Liver (tissue), 8 donors: ENCODE measurements at regions not wholly inside any gene's neighbourhood (a gene's known extent, or its start where the extent isn't known, plus 50 kb on each side); places are given as distances from the start of the nearest gene placed in this dataset.

Experiments
- DNase-seq: peaks from one replicate; pipeline ENCODE4 v3.0.0-alpha.2; 2017; ENCODE audit warnings: low spot score
- H3K27ac ChIP-seq, 2 donors: one replicate each; pipeline ENCODE4 v1.7.0; 2013; ENCODE audit warnings: inconsistent platforms in 2 of 2, low read length in 2 of 2, control low read depth in 1 of 2, low read depth in 1 of 2, mild to moderate bottlenecking in 1 of 2
- H3K27me3 ChIP-seq, 4 donors: one replicate each; pipeline versions ENCODE4 v1.6.1 to v1.7.0; 2013; ENCODE audit warnings: low read length in 3 of 4, inconsistent platforms in 1 of 4, mild to moderate bottlenecking in 1 of 4, moderate library complexity in 1 of 4; ENCODE audit not compliant: control insufficient read depth in 4 of 4, insufficient read depth in 4 of 4
- H3K36me3 ChIP-seq, 4 donors: one replicate each; pipeline versions ENCODE4 v1.6.1 to v1.7.0; 2013; ENCODE audit warnings: low read length in 3 of 4, mild to moderate bottlenecking in 3 of 4, low read depth in 1 of 4, moderate library complexity in 1 of 4; ENCODE audit not compliant: control insufficient read depth in 4 of 4, insufficient read depth in 3 of 4
- H3K4me1 ChIP-seq, 4 donors: one replicate each; pipeline versions ENCODE4 v1.6.1 to v1.7.0; 2013; ENCODE audit warnings: low read length in 3 of 4, mild to moderate bottlenecking in 3 of 4, moderate library complexity in 1 of 4; ENCODE audit not compliant: control insufficient read depth in 4 of 4, insufficient read depth in 4 of 4
- H3K4me3 ChIP-seq, 3 donors: one replicate each; pipeline versions ENCODE4 v1.6.1 to v1.7.0; 2013; ENCODE audit warnings: low read length in 3 of 3, control low read depth in 1 of 3, low read depth in 1 of 3, mild to moderate bottlenecking in 1 of 3
- H3K9ac ChIP-seq, 2 donors: one replicate each; pipeline ENCODE4 v1.7.0; 2013; ENCODE audit warnings: low read length in 2 of 2, mild to moderate bottlenecking in 2 of 2, moderate library complexity in 2 of 2, control low read depth in 1 of 2, low read depth in 1 of 2
- H3K9me3 ChIP-seq, 4 donors: one replicate each; pipeline versions ENCODE4 v1.6.1 to v1.7.0; 2013; ENCODE audit warnings: low read length in 3 of 4; ENCODE audit not compliant: control insufficient read depth in 4 of 4
- ATF3 ChIP-seq: IDR thresholded peaks from 2 replicates; pipeline ENCODE4 v1.6.1; 2016; ENCODE audit warnings: antibody characterized with exemption
- CTCF ChIP-seq: fragments of 150-350 bp; IDR thresholded peaks from 2 replicates; pipeline ENCODE4 v1.5.1; 2017; ENCODE audit warnings: improper control_type of control experiment, low read depth, low read length; ENCODE audit not compliant: missing input control
- EGR1 ChIP-seq, 2 donors: IDR thresholded peaks; 2 replicates each; pipeline ENCODE4 v1.6.1; 2016 to 2018; ENCODE audit warnings: antibody characterized with exemption in 2 of 2, low read depth in 2 of 2
- FOXA1 ChIP-seq: IDR thresholded peaks from 2 replicates; pipeline ENCODE4 v1.6.1; 2016; ENCODE audit warnings: antibody characterized with exemption
- GABPA ChIP-seq, 2 donors: IDR thresholded peaks in 1 of 2; conservative IDR thresholded peaks in 1 of 2; 2 replicates each; pipeline ENCODE4 v1.6.1; 2016; ENCODE audit warnings: antibody characterized with exemption in 2 of 2, mild to moderate bottlenecking in 1 of 2, moderate library complexity in 1 of 2
- HNF4G ChIP-seq: IDR thresholded peaks from 2 replicates; pipeline ENCODE4 v1.6.1; 2016; ENCODE audit warnings: antibody characterized with exemption
- JUND ChIP-seq, 2 donors: IDR thresholded peaks; 2 replicates each; pipeline ENCODE4 v1.6.1; 2016; ENCODE audit warnings: antibody characterized with exemption in 2 of 2
- NR2F2 ChIP-seq: IDR thresholded peaks from 2 replicates; pipeline ENCODE4 v1.6.1; 2016; ENCODE audit warnings: antibody characterized with exemption
- RAD21 ChIP-seq, 2 donors: IDR thresholded peaks; 2 replicates each; pipeline ENCODE4 v1.6.1; 2016; ENCODE audit warnings: antibody characterized with exemption in 2 of 2, mild to moderate bottlenecking in 2 of 2
- REST ChIP-seq: IDR thresholded peaks from 2 replicates; pipeline ENCODE4 v1.6.1; 2016; ENCODE audit warnings: antibody characterized with exemption, mild to moderate bottlenecking
- RXRA ChIP-seq, 2 donors: IDR thresholded peaks; 2 replicates each; pipeline ENCODE4 v1.6.1; 2017 to 2018; ENCODE audit warnings: antibody characterized with exemption in 2 of 2, mild to moderate bottlenecking in 1 of 2
- SP1 ChIP-seq: IDR thresholded peaks from 2 replicates; pipeline ENCODE4 v1.6.1; 2018; ENCODE audit warnings: antibody characterized with exemption, mild to moderate bottlenecking
- TAF1 ChIP-seq: conservative IDR thresholded peaks from 2 replicates; pipeline ENCODE4 v1.6.1; 2016; ENCODE audit warnings: antibody characterized with exemption, mild to moderate bottlenecking
- YY1 ChIP-seq: IDR thresholded peaks from 2 replicates; pipeline ENCODE4 v1.6.1; 2016; ENCODE audit warnings: antibody characterized with exemption, mild to moderate bottlenecking
- WGBS: extraction: QIAGEN DNeasy Blood & Tissue Kit; methylation state at CpG from one replicate; pipeline ENCODE4 v1.1.7; 2013; 5-methylcytosine and 5-hydroxymethylcytosine counted together
- TF ChIP-seq, protein P1 (sequence below): IDR thresholded peaks from 2 replicates; pipeline ENCODE4 v1.6.1; 2016; ENCODE audit warnings: antibody characterized with exemption
- donor health status: healthy.
- donor health status: healthy.
- donor health status: healthy.
- donor health status: healthy.
- donor health status: healthy.

GRCh38 chr7:52030722-52031121, 714.1 kb upstream of the COBL start (continued):
- no peak for TF ChIP-seq REST
- no peak for TF ChIP-seq GABPA (IDR thresholded peaks at IDR 0.05 in 1 of 2, conservative IDR thresholded peaks at IDR 0.05 in 1 of 2)
- no peak for TF ChIP-seq TAF1
- no peak for TF ChIP-seq ATF3

GRCh38 chr7:52026140-52026539, 709.5 kb upstream of the COBL start:
- no peaks in the 10 kb centered on the region for H3K9me3 ChIP-seq
- 78% methylated on average over 11 of the region's 11 CpGs for WGBS
- H3K36me3 ChIP-seq: no peaks in the 10 kb centered on the region
- H3K9ac ChIP-seq: no peak overlapping the region
- no peak overlapping the region for H3K27ac ChIP-seq
- H3K4me1 ChIP-seq: no peaks in the 10 kb centered on the region
- DNase-seq: no peak
- no peak overlapping the region for H3K4me3 ChIP-seq
- TF ChIP-seq RAD21 (IDR thresholded peaks at IDR 0.05) (no peak), FOXA1 (no peak), TAF1 (no peak), SP1 (no peak), RXRA (IDR thresholded peaks at IDR 0.05) (no peak), NR2F2 (no peak), JUND (IDR thresholded peaks at IDR 0.05) (no peak), HNF4G (no peak), CTCF (no peak), YY1 (no peak)
- TF ChIP-seq, protein P1, sequence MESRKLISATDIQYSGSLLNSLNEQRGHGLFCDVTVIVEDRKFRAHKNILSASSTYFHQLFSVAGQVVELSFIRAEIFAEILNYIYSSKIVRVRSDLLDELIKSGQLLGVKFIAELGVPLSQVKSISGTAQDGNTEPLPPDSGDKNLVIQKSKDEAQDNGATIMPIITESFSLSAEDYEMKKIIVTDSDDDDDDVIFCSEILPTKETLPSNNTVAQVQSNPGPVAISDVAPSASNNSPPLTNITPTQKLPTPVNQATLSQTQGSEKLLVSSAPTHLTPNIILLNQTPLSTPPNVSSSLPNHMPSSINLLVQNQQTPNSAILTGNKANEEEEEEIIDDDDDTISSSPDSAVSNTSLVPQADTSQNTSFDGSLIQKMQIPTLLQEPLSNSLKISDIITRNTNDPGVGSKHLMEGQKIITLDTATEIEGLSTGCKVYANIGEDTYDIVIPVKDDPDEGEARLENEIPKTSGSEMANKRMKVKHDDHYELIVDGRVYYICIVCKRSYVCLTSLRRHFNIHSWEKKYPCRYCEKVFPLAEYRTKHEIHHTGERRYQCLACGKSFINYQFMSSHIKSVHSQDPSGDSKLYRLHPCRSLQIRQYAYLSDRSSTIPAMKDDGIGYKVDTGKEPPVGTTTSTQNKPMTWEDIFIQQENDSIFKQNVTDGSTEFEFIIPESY: no peak
- no peaks in the 10 kb centered on the region for H3K27me3 ChIP-seq

DNA sequence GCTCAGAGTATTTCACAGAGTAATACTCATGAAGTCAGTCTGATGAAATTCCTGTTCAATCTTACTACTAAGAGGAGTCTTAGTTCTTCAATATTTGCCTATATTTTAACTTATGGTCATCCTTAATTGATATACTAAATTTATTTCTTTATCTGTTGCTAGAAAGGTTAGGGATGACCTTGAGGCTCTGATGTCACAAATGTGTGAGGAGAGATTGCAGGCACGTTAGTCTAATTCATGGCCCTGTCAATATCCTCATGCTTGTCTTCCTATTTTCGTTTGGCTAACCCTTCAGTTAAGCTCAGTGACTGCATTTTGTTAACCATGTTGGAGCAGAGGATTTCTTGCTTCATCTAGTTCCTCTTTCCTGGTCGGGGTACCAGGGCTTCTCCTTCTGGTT, 704.7 kb upstream of the COBL start:
- no peak for DNase-seq
- 19% methylated on average over 3 of the region's 3 CpGs for WGBS
- H3K9ac ChIP-seq: no peak overlapping the region
- H3K4me1 ChIP-seq: peaks cover 0 to 5% (median 0%) of the 10 kb centered on the region in 4 donors
- no peaks in the 10 kb centered on the region for H3K36me3 ChIP-seq
- H3K27me3 ChIP-seq: no peaks in the 10 kb centered on the region
- no peak overlapping the region for H3K4me3 ChIP-seq
- TF ChIP-seq EGR1 (IDR thresholded peaks at IDR 0.05; ENCODE audit: low read depth in 2 of 2): no peak
- no peak for TF ChIP-seq SP1
- H3K27ac ChIP-seq: no peak overlapping the region
- peaks cover 0 to 3% (median 0%) of the 10 kb centered on the region in 4 donors for H3K9me3 ChIP-seq
